A549 (cell line): ENCODE measurements at regions not wholly inside any gene's neighbourhood (a gene's known extent, or its start where the extent isn't known, plus 50 kb on each side); places are given as distances from the start of the nearest gene placed in this dataset.

ENCODE experiments used
- CTCF ChIP-seq: fragments of >200 bp; sonication (Bioruptor Twin); formaldehyde crosslinking; IDR thresholded peaks from 3 replicates; pipeline ENCODE4 v1.5.1; 2016
- EP300 ChIP-seq, 2 experiments: fragments of >200 bp; sonication (Bioruptor Twin); formaldehyde crosslinking; IDR thresholded peaks; 2 replicates in 1 of 2; 3 replicates in 1 of 2; pipeline ENCODE4 v1.6.1; 2016 to 2017
- HES2 ChIP-seq: fragments of >200 bp; sonication (Bioruptor Twin); formaldehyde crosslinking; IDR thresholded peaks from 2 replicates; pipeline ENCODE4 v1.6.1; 2016
- TP53 ChIP-seq: fragments of 250-450 bp; sonication (Bioruptor Pico); IDR thresholded peaks from 2 replicates; pipeline ENCODE4 v1.5.0; 2021; ENCODE audit warnings: mild to moderate bottlenecking, moderate library complexity

- TF ChIP-seq CTCF = no peak
- no peak for TF ChIP-seq TP53 (CRISPR knock-in tag)
- no peak for TF ChIP-seq HES2
- peak; percentile 71 to 88; a peak in 4 of 5 replicates for TF ChIP-seq EP300 (IDR thresholded peaks at IDR 0.05)
These were observed 371.8 kb upstream of the PRICKLE1 start for GRCh38 chr12:42961395-42961794.
